Lower leg skin (tissue), 4 donors: ENCODE measurements at regions not wholly inside any gene's neighbourhood (a gene's known extent, or its start where the extent isn't known, plus 50 kb on each side); places are given as distances from the start of the nearest gene placed in this dataset.
"Not testable (repeated sequence)": the region's sequence is repeated elsewhere in the genome, so short reads cannot be mapped to it uniquely, and the experiment has no call there.

Source experiments
- DNase-seq, 2 donors: peaks; one replicate each; pipeline ENCODE4 v3.0.0-alpha.2; 2019; ENCODE audit warnings: low spot score in 2 of 2
- H3K4me3 ChIP-seq: fragments of 200-600 bp; sonication (generic); 2 replicates; pipeline ENCODE4 v1.5.1; 2017; ENCODE audit warnings: mild to moderate bottlenecking, low read depth; ENCODE audit not compliant: poor library complexity, severe bottlenecking
- CTCF ChIP-seq, 3 donors: fragments of 450-650 bp; IDR thresholded peaks; one replicate each; pipeline ENCODE4 v1.5.1; 2016; ENCODE audit warnings: antibody characterized with exemption in 3 of 3, mild to moderate bottlenecking in 3 of 3, moderate library complexity in 2 of 3
- POLR2A ChIP-seq, 2 donors: fragments of 450-650 bp; IDR thresholded peaks; one replicate each; pipeline ENCODE4 v1.6.1; 2016 to 2017; ENCODE audit warnings: antibody characterized with exemption in 2 of 2, mild to moderate bottlenecking in 1 of 2, moderate library complexity in 1 of 2
- WGBS, 2 donors: methylation state at CpG; one replicate each; pipeline ENCODE4 v1.1.5; 2018; 5-methylcytosine and 5-hydroxymethylcytosine counted together
- intact Hi-C: fragments of 100-400 bp; cut with DNase I; formaldehyde crosslinking; loops from one replicate; pipeline ENCODE4 v1.15.0; 2023; ENCODE audit warnings: low total_unique reads

- not testable (repeated sequence) for DNase-seq, H3K4me3 ChIP-seq
- intact Hi-C loops = loop anchor here (5.0 kb wide), 1 partner anchor 131 kb away; no protein-coding TSS in a partner anchor
- WGBS, 2 donors = 92 to 94% methylated on average over 5 to 6 of the region's 6 CpGs
These were observed 53.4 kb upstream of the MED14 start for GRCh38 chrX:40788698-40789097.

DNA sequence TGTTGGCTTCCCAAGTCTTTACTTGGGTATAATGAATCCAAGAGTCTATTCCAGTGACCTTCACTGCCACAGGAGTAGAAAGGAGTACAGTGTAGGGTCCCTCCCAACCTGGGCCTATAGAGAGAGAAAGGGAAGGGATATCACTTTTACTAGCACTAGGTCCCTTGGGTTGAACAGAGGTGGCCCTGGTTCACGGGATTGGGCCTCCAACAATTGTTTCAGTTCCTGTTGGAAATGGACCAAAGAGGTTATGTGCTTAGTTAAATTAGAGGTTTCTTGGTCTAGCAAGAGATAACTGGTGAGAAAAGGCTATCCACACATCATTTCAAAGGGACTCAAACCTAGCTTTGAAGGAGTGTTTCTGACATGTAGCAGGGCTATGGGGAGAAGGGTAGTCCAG lies 57.1 kb upstream of the MED14 start:
- H3K4me3 ChIP-seq = no peak overlapping the region
- 83 to 85% methylated on average over 1 of the region's 1 CpG for WGBS, 2 donors
- no peak for DNase-seq
- no peak for TF ChIP-seq CTCF (IDR thresholded peaks at IDR 0.05)
- no peak for TF ChIP-seq POLR2A (IDR thresholded peaks at IDR 0.05)
- intact Hi-C loops = no loop called here

GRCh38 chrX:40794829-40795130 lies 59.4 kb upstream of the MED14 start:
- intact Hi-C loops, H3K4me3 ChIP-seq, DNase-seq: not testable (repeated sequence)
- 60 to 70% methylated on average over 1 of the region's 1 CpG for WGBS, 2 donors

DNA sequence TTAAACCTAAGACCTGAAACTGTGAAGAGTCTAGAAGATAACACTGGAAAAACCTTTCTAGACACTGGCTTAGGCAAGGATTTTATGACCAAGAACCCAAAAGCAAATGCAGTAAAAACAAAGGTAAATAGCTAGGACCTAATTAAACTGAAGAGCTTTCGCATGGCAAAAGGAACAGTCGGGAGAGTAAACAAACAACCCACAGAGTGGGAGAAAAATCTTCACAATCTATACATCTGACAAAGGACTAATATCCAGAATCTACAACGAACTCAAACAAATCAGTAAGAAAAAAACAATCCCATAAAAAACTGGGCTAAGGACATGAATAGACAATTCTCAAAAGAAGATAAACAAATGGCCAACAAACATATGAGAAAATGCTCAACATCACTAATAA lies 64.4 kb upstream of the MED14 start:
- intact Hi-C loops, H3K4me3 ChIP-seq, DNase-seq: not testable (repeated sequence)
- WGBS, 2 donors = 68% methylated on average over 3 of the region's 3 CpGs

DNA sequence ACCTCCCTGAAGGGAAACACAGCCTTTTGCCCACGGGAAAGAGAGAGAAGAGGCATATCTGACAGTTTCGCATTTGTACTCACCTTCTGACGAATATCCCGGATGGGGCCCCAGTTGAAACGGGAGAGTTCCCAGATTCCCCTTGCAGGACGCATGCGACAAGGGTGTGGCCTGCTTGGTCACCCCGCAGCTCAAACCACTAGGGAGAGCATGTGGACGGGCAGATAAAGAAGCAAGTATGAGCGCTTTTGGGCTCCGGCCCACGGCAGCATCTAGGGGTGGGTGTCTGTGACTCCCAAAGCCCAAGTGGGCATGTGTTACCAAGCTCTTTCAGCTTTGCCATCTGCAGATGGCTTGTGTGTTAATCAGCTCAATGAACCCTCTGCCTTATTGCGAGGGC lies 70.1 kb upstream of the MED14 start:
- intact Hi-C loops = no loop called here
- no peak overlapping the region for H3K4me3 ChIP-seq
- no peak for DNase-seq
- TF ChIP-seq POLR2A (IDR thresholded peaks at IDR 0.05) (no peak), CTCF (IDR thresholded peaks at IDR 0.05) (no peak)
- WGBS, 2 donors = 77 to 89% methylated on average over 12 to 13 of the region's 13 CpGs

GRCh38 chrX:40806513-40807220 lies 71.3 kb upstream of the MED14 start:
- WGBS, 2 donors = 70 to 83% methylated on average over 8 of the region's 8 CpGs
- no peak overlapping the region for H3K4me3 ChIP-seq
- no peak for DNase-seq
- no peak for TF ChIP-seq POLR2A (IDR thresholded peaks at IDR 0.05)
- no peak for TF ChIP-seq CTCF (IDR thresholded peaks at IDR 0.05)
- intact Hi-C loops = no loop called here

- TF ChIP-seq CTCF (IDR thresholded peaks at IDR 0.05) (no peak), POLR2A (IDR thresholded peaks at IDR 0.05) (no peak)
- WGBS, 2 donors = 59 to 61% methylated on average over 4 of the region's 4 CpGs
- no peak overlapping the region for H3K4me3 ChIP-seq
- intact Hi-C loops = no loop called here
- no peak for DNase-seq
These were observed 72.0 kb upstream of the MED14 start for GRCh38 chrX:40807384-40807783.
